ENCODE measurements at regions not wholly inside any gene's neighbourhood (a gene's known extent, or its start where the extent isn't known, plus 50 kb on each side); places are given as distances from the start of the nearest gene placed in this dataset.

DNA sequence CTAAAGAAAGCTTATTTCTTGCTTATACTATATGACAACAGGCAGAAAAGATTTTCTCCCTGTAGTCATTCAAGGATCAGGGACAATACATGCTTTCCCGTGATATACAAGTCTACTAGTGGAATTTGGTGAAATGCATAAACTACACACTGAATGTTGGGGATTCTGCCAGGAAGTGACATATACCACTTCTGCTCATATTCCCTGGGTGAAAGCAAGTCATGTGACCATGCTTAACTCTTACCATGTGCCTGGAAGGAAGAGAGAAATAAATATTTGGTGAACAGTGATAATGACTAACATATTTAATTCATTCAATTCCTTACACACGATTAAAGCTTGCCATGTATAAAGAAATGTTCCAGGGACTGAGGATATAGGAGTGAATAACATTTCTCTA lies 534.6 kb downstream of the PPARGC1A start:
- intact Hi-C loops (cut with DNase I) = no loop called here
- Histone ChIP-seq H3K4me1 (no peaks in the 10 kb centered on the region), H3K9me3 (no peaks in the 10 kb centered on the region), H3K36me3 (no peaks in the 10 kb centered on the region), H3K27me3 (no peaks in the 10 kb centered on the region), H3K4me3 (no peak overlapping the region), H3K27ac (no peak overlapping the region)
- TF ChIP-seq POLR2A (IDR thresholded peaks at IDR 0.05) = no peak
- no peak for TF ChIP-seq POLR2AphosphoS5 (IDR thresholded peaks at IDR 0.05)
- WGBS, 2 donors = 81 to 82% methylated on average over 2 of the region's 2 CpGs
- no peak for DNase-seq

- H3K27me3 ChIP-seq = no peaks in the 10 kb centered on the region
- H3K27ac ChIP-seq = no peak overlapping the region
- no peak overlapping the region for H3K4me3 ChIP-seq
- no peaks in the 10 kb centered on the region for H3K4me1 ChIP-seq
- WGBS, 2 donors = 89 to 91% methylated on average over 1 of the region's 1 CpG
- no peak for DNase-seq
- no peaks in the 10 kb centered on the region for H3K9me3 ChIP-seq
- TF ChIP-seq POLR2A (IDR thresholded peaks at IDR 0.05) (no peak), EP300 (IDR thresholded peaks at IDR 0.05) (no peak), POLR2AphosphoS5 (IDR thresholded peaks at IDR 0.05) (no peak)
- TF ChIP-seq, protein P1, sequence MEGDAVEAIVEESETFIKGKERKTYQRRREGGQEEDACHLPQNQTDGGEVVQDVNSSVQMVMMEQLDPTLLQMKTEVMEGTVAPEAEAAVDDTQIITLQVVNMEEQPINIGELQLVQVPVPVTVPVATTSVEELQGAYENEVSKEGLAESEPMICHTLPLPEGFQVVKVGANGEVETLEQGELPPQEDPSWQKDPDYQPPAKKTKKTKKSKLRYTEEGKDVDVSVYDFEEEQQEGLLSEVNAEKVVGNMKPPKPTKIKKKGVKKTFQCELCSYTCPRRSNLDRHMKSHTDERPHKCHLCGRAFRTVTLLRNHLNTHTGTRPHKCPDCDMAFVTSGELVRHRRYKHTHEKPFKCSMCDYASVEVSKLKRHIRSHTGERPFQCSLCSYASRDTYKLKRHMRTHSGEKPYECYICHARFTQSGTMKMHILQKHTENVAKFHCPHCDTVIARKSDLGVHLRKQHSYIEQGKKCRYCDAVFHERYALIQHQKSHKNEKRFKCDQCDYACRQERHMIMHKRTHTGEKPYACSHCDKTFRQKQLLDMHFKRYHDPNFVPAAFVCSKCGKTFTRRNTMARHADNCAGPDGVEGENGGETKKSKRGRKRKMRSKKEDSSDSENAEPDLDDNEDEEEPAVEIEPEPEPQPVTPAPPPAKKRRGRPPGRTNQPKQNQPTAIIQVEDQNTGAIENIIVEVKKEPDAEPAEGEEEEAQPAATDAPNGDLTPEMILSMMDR (IDR thresholded peaks at IDR 0.05) = no peak
- H3K36me3 ChIP-seq = no peaks in the 10 kb centered on the region
- intact Hi-C loops (cut with DNase I) = no loop called here
Measured at GRCh38 chr4:23353200-23353599, 536.6 kb downstream of the PPARGC1A start.

- H3K36me3 ChIP-seq = no peaks in the 10 kb centered on the region
- DNase-seq = no peak
- no peaks in the 10 kb centered on the region for H3K9me3 ChIP-seq
- WGBS, 2 donors = 63 to 90% methylated on average over 2 of the region's 2 CpGs
- H3K27ac ChIP-seq = no peak overlapping the region
- no peak for TF ChIP-seq EP300 (IDR thresholded peaks at IDR 0.05)
- TF ChIP-seq POLR2A (IDR thresholded peaks at IDR 0.05) = no peak
- no peak for TF ChIP-seq POLR2AphosphoS5 (IDR thresholded peaks at IDR 0.05)
- TF ChIP-seq, protein P1 (IDR thresholded peaks at IDR 0.05) = no peak
- intact Hi-C loops (cut with DNase I) = no loop called here
- no peaks in the 10 kb centered on the region for H3K4me1 ChIP-seq
- H3K4me3 ChIP-seq = no peak overlapping the region
- H3K27me3 ChIP-seq = no peaks in the 10 kb centered on the region
Measured at GRCh38 chr4:23348789-23349498, 540.9 kb downstream of the PPARGC1A start.

DNA sequence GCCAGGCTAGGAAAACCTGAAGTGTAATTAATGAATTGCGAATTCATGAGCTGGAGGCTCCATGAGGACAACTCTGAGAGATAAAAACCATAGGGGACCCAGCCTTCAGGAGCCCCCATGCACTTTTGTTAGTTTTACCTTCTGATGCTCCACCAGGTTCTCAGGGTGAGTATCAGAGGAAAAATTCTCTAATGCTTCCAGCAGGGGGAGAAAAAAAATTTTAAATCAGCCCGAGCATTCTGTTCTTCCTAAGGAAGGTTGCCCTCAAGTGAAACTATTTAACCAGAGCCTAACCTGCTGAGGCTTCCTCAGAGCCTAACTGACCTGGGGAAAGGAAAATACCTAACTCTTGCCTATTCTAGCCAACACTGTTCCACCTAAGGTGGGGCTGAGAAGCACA lies 552.6 kb downstream of the PPARGC1A start:
- TF ChIP-seq, protein P1 (IDR thresholded peaks at IDR 0.05) = no peak
- no peak for TF ChIP-seq POLR2A (IDR thresholded peaks at IDR 0.05)
- TF ChIP-seq EP300 (IDR thresholded peaks at IDR 0.05) = no peak
- no peak for TF ChIP-seq POLR2AphosphoS5 (IDR thresholded peaks at IDR 0.05)
- H3K9me3 ChIP-seq = no peaks in the 10 kb centered on the region
- no peaks in the 10 kb centered on the region for H3K4me1 ChIP-seq
- no peaks in the 10 kb centered on the region for H3K36me3 ChIP-seq
- intact Hi-C loops (cut with DNase I) = no loop called here
- no peak overlapping the region for H3K4me3 ChIP-seq
- 56 to 72% methylated on average over 2 of the region's 2 CpGs for WGBS, 2 donors
- DNase-seq = no peak
- H3K27me3 ChIP-seq = no peaks in the 10 kb centered on the region
- no peak overlapping the region for H3K27ac ChIP-seq

GRCh38 chr4:23333946-23334878 lies 555.6 kb downstream of the PPARGC1A start:
- Histone ChIP-seq H3K27me3 (no peaks in the 10 kb centered on the region), H3K4me3 (no peak overlapping the region), H3K4me1 (no peaks in the 10 kb centered on the region), H3K9me3 (no peaks in the 10 kb centered on the region), H3K27ac (no peak overlapping the region), H3K36me3 (no peaks in the 10 kb centered on the region)
- intact Hi-C loops (cut with DNase I) = no loop called here
- TF ChIP-seq, protein P1 (IDR thresholded peaks at IDR 0.05) = no peak
- TF ChIP-seq POLR2AphosphoS5 (IDR thresholded peaks at IDR 0.05) = no peak
- no peak for TF ChIP-seq EP300 (IDR thresholded peaks at IDR 0.05)
- no peak for TF ChIP-seq POLR2A (IDR thresholded peaks at IDR 0.05)
- 16 to 18% methylated on average over 5 of the region's 5 CpGs for WGBS, 2 donors
- DNase-seq = no peak
